ENCODE measurements at regions not wholly inside any gene's neighbourhood (a gene's known extent, or its start where the extent isn't known, plus 50 kb on each side); places are given as distances from the start of the nearest gene placed in this dataset.

DNA sequence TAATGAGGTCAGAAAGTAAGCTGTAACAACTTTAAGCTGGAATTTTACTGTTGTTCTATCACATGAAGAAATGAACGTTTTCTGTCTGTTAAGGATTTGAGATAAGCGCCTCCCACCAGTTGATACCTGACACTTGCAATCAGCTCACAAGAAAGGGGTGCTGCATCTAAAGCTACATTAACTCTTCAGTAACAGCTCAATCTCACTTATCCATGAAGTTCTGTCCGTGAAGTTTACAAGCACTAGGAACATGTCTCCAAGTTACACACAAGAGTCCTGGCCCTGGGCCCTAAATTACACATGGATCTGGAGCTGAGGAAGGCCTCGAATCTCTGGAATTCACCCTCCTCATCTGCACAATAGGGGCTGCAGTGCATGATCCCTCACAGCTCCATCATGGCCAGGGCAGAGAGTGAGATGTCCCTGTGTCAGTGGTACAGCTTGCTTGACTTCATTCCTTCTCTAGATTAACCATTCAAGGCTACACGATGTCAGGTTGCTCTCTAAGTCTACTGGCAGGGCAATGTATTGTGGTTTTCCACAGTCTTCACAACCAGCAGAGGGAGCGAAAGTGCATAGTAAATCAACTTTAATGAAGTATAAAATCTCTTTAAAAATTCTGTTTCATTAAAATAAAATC lies 182.4 kb upstream of the MCHR2 start:
- no peak overlapping the region for H3K27ac ChIP-seq
- H3K36me3 ChIP-seq = no peaks in the 10 kb centered on the region
- H3K27me3 ChIP-seq (replicated peaks; ENCODE audit: insufficient read depth) = no peaks in the 10 kb centered on the region
- DNase-seq (ENCODE audit: low spot score) = no peak
- H3K4me3 ChIP-seq = no peak overlapping the region
- no peaks in the 10 kb centered on the region for H3K4me1 ChIP-seq (replicated peaks)
- no peaks in the 10 kb centered on the region for H3K9me3 ChIP-seq
- 13% methylated on average over 6 of the region's 6 CpGs for WGBS
- TF ChIP-seq, protein P1, sequence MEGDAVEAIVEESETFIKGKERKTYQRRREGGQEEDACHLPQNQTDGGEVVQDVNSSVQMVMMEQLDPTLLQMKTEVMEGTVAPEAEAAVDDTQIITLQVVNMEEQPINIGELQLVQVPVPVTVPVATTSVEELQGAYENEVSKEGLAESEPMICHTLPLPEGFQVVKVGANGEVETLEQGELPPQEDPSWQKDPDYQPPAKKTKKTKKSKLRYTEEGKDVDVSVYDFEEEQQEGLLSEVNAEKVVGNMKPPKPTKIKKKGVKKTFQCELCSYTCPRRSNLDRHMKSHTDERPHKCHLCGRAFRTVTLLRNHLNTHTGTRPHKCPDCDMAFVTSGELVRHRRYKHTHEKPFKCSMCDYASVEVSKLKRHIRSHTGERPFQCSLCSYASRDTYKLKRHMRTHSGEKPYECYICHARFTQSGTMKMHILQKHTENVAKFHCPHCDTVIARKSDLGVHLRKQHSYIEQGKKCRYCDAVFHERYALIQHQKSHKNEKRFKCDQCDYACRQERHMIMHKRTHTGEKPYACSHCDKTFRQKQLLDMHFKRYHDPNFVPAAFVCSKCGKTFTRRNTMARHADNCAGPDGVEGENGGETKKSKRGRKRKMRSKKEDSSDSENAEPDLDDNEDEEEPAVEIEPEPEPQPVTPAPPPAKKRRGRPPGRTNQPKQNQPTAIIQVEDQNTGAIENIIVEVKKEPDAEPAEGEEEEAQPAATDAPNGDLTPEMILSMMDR (IDR thresholded peaks at IDR 0.05) = peak in 1 of 4 experiments; percentile 26
- TF ChIP-seq POLR2AphosphoS5 (IDR thresholded peaks at IDR 0.05) (no peak), POLR2A (IDR thresholded peaks at IDR 0.05) (no peak)
- intact Hi-C loops (cut with DNase I) = no loop called here

DNA sequence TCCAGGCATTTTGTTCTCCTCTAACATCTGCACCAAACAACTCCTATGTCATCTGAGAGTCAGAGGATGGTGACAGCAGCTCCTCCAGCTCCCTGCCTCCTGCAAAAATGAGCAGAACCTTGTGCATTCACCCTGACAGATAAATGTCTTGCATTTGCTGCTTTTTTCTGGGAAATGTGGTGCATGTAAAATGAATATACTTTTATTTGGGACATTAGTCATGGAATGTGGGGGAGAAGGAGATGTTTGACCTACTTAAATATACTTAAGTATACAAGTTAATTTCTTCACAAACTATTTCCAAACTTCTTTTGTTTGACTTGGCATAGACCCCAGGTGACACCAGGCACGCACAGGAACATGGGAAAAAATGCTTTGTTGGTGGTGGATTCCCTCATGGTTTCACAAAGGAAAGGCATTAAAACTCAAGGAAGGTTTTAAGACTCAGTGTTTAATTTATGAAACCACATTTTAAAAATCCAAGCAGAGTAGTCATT lies 181.8 kb upstream of the MCHR2 start:
- intact Hi-C loops (cut with DNase I) = no loop called here
- Histone ChIP-seq H3K36me3 (no peaks in the 10 kb centered on the region), H3K27me3 (replicated peaks; ENCODE audit: insufficient read depth) (no peaks in the 10 kb centered on the region), H3K4me1 (replicated peaks) (no peaks in the 10 kb centered on the region), H3K27ac (no peak overlapping the region), H3K4me3 (no peak overlapping the region), H3K9me3 (no peaks in the 10 kb centered on the region)
- TF ChIP-seq, protein P1 (IDR thresholded peaks at IDR 0.05) = no peak
- TF ChIP-seq POLR2A (IDR thresholded peaks at IDR 0.05) (no peak), POLR2AphosphoS5 (IDR thresholded peaks at IDR 0.05) (no peak)
- no peak for DNase-seq (ENCODE audit: low spot score)
- 0% methylated on average over 1 of the region's 1 CpG for WGBS

DNA sequence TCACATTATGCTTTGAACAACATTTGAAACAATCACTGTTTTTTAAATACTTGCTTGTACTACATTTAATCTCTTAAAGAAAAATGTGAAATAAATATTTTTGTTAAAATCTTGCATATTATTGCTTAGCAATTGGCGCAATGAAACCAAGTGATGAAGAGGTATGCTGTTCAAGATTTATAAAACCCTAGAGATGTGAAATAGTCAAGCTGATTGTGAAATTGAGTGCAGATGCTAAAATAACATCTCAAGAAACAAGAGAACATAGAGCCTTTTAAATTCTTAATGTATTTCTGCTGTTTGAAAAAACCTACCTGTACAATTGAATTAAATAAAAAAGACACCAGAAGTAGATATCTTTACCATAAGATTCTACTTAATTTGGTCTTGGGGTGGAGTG lies 179.2 kb upstream of the MCHR2 start:
- intact Hi-C loops (cut with DNase I) = no loop called here
- H3K36me3 ChIP-seq = no peaks in the 10 kb centered on the region
- WGBS = 98% methylated on average over 1 of the region's 1 CpG
- H3K4me3 ChIP-seq = no peak overlapping the region
- no peaks in the 10 kb centered on the region for H3K27me3 ChIP-seq (replicated peaks; ENCODE audit: insufficient read depth)
- H3K27ac ChIP-seq = no peak overlapping the region
- H3K4me1 ChIP-seq (replicated peaks) = no peaks in the 10 kb centered on the region
- TF ChIP-seq, protein P1 (IDR thresholded peaks at IDR 0.05) = no peak
- TF ChIP-seq POLR2A (IDR thresholded peaks at IDR 0.05) (no peak), POLR2AphosphoS5 (IDR thresholded peaks at IDR 0.05) (no peak)
- no peaks in the 10 kb centered on the region for H3K9me3 ChIP-seq
- no peak for DNase-seq (ENCODE audit: low spot score)

DNA sequence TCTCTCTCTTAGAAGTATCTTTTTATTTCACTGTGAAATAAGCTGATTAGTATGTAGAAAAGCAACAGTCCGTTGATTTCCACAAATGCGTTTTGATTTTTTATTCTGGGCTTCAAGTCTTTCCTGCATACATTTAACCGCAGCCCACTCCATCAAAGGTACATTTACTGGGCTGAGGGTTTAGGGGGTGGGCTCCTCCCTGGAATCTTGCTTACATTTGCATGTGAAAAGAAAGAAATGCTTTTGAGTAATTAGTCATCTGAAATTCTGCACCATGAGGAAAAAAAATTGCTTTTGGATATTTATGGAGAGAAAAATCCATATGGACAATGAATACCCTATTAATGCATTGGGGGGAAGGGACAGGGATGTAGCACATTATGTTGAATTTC lies 178.3 kb upstream of the MCHR2 start:
- Histone ChIP-seq H3K4me1 (replicated peaks) (no peaks in the 10 kb centered on the region), H3K27me3 (replicated peaks; ENCODE audit: insufficient read depth) (no peaks in the 10 kb centered on the region), H3K27ac (no peak overlapping the region), H3K36me3 (no peaks in the 10 kb centered on the region), H3K9me3 (no peaks in the 10 kb centered on the region), H3K4me3 (no peak overlapping the region)
- intact Hi-C loops (cut with DNase I) = no loop called here
- TF ChIP-seq POLR2A (IDR thresholded peaks at IDR 0.05) (no peak), POLR2AphosphoS5 (IDR thresholded peaks at IDR 0.05) (no peak)
- TF ChIP-seq, protein P1 (IDR thresholded peaks at IDR 0.05) = no peak
- DNase-seq (ENCODE audit: low spot score) = no peak
- WGBS = 76% methylated on average over 3 of the region's 3 CpGs

Data from prostate gland (tissue), 2 donors.